ENCODE measurements at regions not wholly inside any gene's neighbourhood (a gene's known extent, or its start where the extent isn't known, plus 50 kb on each side); places are given as distances from the start of the nearest gene placed in this dataset.

DNA sequence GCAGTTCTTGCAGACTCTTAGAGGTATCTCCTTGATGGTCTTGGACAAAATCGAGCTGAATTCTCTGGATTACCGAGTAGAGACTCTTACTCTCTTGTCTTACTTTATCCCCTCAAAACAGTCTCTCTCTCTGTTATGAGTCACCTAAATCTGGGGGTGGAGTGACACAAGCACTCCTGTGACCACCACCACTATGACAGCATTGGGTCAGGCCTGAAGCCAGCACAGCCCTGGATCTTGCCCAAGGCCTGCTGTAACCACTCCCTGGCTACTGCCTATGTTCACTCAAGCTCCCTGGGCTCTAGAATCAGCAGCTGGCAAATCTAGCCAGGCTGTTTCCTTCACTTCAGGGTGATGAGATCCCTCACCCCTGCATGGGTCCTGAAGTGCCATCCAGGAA lies 662.5 kb downstream of the LUZP2 start:
- TF ChIP-seq, protein P1, sequence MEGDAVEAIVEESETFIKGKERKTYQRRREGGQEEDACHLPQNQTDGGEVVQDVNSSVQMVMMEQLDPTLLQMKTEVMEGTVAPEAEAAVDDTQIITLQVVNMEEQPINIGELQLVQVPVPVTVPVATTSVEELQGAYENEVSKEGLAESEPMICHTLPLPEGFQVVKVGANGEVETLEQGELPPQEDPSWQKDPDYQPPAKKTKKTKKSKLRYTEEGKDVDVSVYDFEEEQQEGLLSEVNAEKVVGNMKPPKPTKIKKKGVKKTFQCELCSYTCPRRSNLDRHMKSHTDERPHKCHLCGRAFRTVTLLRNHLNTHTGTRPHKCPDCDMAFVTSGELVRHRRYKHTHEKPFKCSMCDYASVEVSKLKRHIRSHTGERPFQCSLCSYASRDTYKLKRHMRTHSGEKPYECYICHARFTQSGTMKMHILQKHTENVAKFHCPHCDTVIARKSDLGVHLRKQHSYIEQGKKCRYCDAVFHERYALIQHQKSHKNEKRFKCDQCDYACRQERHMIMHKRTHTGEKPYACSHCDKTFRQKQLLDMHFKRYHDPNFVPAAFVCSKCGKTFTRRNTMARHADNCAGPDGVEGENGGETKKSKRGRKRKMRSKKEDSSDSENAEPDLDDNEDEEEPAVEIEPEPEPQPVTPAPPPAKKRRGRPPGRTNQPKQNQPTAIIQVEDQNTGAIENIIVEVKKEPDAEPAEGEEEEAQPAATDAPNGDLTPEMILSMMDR (IDR thresholded peaks at IDR 0.05; ENCODE audit: extremely low read depth, insufficient read depth, missing control alignments): no peak
- in situ Hi-C loops (cut with MboI; ENCODE audit: low pct_unique_long_range_greater_than_20kb, low sequenced_read_pairs, unreplicated experiment): no loop called here
- DNase-seq (ENCODE audit: low spot score): no peak

DNA sequence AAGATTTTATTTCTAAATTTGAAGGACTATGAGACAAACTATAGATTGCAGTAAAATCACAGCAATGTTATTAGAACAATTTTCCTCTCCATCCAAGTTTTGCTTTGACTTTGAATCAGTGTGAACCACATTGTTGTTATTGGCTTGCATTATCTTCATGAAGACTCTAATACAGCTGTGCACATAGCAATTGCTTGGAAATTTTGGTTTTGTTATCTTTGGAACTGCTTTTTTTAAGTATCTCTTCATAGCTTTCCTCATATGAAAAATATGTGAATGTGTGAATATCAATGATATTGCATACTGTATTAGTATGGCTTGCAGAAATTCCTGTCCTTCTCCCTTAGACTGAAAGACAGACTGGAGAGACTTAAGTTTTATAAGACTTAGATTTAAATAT lies 666.6 kb downstream of the LUZP2 start:
- in situ Hi-C loops (cut with MboI; ENCODE audit: low pct_unique_long_range_greater_than_20kb, low sequenced_read_pairs, unreplicated experiment): no loop called here
- TF ChIP-seq, protein P1 (IDR thresholded peaks at IDR 0.05; ENCODE audit: extremely low read depth, insufficient read depth, missing control alignments): no peak
- no peak for DNase-seq (ENCODE audit: low spot score)

DNA sequence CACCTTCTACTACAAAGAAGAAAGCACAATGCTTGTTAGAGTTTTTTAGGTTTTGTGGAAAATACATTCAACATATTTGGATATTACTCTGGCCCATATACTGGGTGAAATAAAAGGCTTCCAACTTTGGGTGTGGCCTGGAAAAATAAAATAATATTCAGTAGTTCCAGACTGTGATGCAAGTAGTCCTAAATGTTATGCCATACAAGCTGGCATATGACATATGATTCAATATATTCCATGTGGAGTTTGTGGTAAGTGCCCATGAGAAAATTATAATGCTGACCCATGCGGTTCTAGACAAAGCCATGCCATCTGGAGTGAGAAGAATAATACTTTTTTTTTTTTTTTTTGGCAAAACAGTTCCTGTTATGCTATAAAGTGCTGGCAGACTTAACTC lies 683.3 kb downstream of the LUZP2 start:
- in situ Hi-C loops (cut with MboI; ENCODE audit: low pct_unique_long_range_greater_than_20kb, low sequenced_read_pairs, unreplicated experiment): no loop called here
- TF ChIP-seq, protein P1 (IDR thresholded peaks at IDR 0.05; ENCODE audit: extremely low read depth, insufficient read depth, missing control alignments): no peak
- no peak for DNase-seq (ENCODE audit: low spot score)

DNA sequence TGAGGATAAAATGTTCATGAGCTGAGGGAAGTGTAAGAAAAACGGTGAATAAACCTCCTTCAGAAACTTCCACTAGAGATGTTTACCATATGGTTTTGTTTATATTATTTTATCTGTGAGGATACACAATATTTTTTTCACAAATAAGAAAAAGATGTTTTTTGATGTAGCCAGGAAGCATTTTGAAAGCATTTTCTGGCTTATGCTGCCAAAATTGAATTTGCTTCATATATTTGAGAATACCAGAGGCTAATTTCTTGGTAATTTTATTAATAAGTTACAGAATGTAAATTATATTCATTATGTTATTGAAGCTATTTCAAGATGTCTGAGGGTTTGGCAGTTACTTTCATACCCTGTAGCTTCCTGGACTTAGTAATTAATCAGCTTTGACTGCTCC lies 686.6 kb downstream of the LUZP2 start:
- in situ Hi-C loops (cut with MboI; ENCODE audit: low pct_unique_long_range_greater_than_20kb, low sequenced_read_pairs, unreplicated experiment): no loop called here
- DNase-seq (ENCODE audit: low spot score): no peak
- TF ChIP-seq, protein P1 (IDR thresholded peaks at IDR 0.05; ENCODE audit: extremely low read depth, insufficient read depth, missing control alignments): no peak

DNA sequence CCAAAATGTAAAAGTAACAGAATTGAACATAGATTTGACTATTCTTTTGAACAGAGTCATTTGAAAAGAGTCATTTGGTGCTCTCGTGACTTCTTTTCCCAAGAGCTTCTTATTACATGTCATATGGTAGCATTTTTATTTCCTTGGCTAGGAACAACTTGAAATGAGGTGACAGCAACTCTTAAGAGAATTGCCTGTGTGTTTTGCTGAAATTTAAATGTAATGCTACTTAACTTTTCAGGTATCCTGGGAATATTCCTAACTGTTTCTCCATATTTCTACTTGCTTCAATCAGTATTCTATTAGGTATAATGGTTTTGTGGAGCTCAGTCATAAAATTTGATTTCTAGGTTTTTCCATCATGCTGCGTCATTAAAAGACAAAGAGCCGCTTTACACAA lies 700.7 kb downstream of the LUZP2 start:
- in situ Hi-C loops (cut with MboI; ENCODE audit: low pct_unique_long_range_greater_than_20kb, low sequenced_read_pairs, unreplicated experiment): no loop called here
- TF ChIP-seq, protein P1 (IDR thresholded peaks at IDR 0.05; ENCODE audit: extremely low read depth, insufficient read depth, missing control alignments): no peak
- DNase-seq (ENCODE audit: low spot score): no peak

DNA sequence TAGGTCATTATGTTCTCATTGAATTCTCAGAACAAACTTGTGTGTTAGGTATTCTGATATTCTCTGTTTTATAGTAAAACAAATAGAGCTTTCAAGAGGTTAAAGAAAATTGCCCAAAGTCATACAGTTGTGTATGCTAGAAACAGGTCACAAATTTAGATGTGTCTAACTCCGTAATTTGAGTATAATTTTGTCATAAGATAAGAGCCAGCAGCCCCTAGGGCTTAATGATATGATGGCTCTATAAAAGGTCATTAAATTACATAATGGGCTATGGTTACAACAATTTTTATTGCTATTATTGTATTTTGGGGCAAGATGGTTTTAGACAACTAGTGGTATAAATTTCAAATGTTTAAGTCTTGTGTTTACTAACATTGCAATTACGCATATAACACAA lies 701.9 kb downstream of the LUZP2 start:
- DNase-seq (ENCODE audit: low spot score): no peak
- TF ChIP-seq, protein P1 (IDR thresholded peaks at IDR 0.05; ENCODE audit: extremely low read depth, insufficient read depth, missing control alignments): no peak
- in situ Hi-C loops (cut with MboI; ENCODE audit: low pct_unique_long_range_greater_than_20kb, low sequenced_read_pairs, unreplicated experiment): no loop called here

DNA sequence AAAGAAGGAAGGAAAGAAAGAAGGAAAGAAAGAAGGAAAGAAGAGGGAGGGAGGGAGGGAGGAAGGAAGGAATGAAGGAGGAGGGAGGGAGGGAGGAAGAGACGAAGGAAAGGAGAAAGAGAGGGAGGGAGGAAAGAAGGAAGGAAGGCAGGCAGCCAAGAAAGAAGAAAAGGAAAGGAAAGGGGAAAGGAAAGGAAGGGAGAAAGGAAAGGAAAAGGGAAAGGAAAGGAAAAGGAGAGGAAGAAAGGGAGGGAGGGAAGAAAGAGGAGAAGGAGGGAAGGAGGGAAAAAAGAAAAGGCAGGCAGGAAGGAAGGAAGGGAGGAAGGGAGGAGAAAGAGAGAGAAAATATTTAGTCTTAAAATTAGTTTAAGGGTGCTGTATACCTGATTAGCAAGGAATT lies 704.1 kb downstream of the LUZP2 start:
- DNase-seq (ENCODE audit: low spot score): no peak
- in situ Hi-C loops (cut with MboI; ENCODE audit: low pct_unique_long_range_greater_than_20kb, low sequenced_read_pairs, unreplicated experiment): no loop called here
- TF ChIP-seq, protein P1 (IDR thresholded peaks at IDR 0.05; ENCODE audit: extremely low read depth, insufficient read depth, missing control alignments): no peak
